NCI-H774 (cell line): ENCODE measurements at regions not wholly inside any gene's neighbourhood (a gene's known extent, or its start where the extent isn't known, plus 50 kb on each side); places are given as distances from the start of the nearest gene placed in this dataset.
"Not testable (repeated sequence)": the region's sequence is repeated elsewhere in the genome, so short reads cannot be mapped to it uniquely, and the experiment has no call there.

Source experiments
- DNase-seq: peaks from one replicate; lab custom pipeline; 2025; lab: John Stamatoyannopoulos, UW

GRCh38 chr4:131459430-131460101 is 1689.5 kb upstream of the PCDH10 start:
- DNase-seq = no peak

GRCh38 chr4:131470360-131470759 is 1678.7 kb upstream of the PCDH10 start:
- DNase-seq = no peak

GRCh38 chr4:131488772-131489171 is 1660.3 kb upstream of the PCDH10 start:
- DNase-seq = no peak

- DNase-seq = not testable (repeated sequence)
These were observed 1652.9 kb upstream of the PCDH10 start for GRCh38 chr4:131496211-131496610.

- DNase-seq = no peak
These were observed 1649.8 kb upstream of the PCDH10 start for GRCh38 chr4:131499141-131499873.

GRCh38 chr4:131509521-131509920 is 1639.6 kb upstream of the PCDH10 start:
- DNase-seq = no peak

- DNase-seq = no peak
These were observed 1622.4 kb upstream of the PCDH10 start for GRCh38 chr4:131526686-131527085.

GRCh38 chr4:131531087-131531486 is 1618.0 kb upstream of the PCDH10 start:
- DNase-seq = no peak

- DNase-seq = no peak
These were observed 1614.0 kb upstream of the PCDH10 start for GRCh38 chr4:131534944-131535645.

GRCh38 chr4:131540256-131540655 is 1608.8 kb upstream of the PCDH10 start:
- no peak for DNase-seq

GRCh38 chr4:131547506-131547981 is 1601.5 kb upstream of the PCDH10 start:
- DNase-seq = no peak

- DNase-seq = no peak
These were observed 1597.8 kb upstream of the PCDH10 start for GRCh38 chr4:131551306-131551705.

GRCh38 chr4:131566026-131566425 is 1583.1 kb upstream of the PCDH10 start:
- no peak for DNase-seq

GRCh38 chr4:131584587-131584986 is 1564.5 kb upstream of the PCDH10 start:
- DNase-seq = no peak

- DNase-seq = no peak
These were observed 1554.0 kb upstream of the PCDH10 start for GRCh38 chr4:131595140-131595539.

- DNase-seq = no peak
These were observed 1545.4 kb upstream of the PCDH10 start for GRCh38 chr4:131603705-131604104.

GRCh38 chr4:131609039-131609438 is 1540.1 kb upstream of the PCDH10 start:
- no peak for DNase-seq

GRCh38 chr4:131610517-131610916 is 1538.6 kb upstream of the PCDH10 start:
- DNase-seq = not testable (repeated sequence)

GRCh38 chr4:131613086-131613823 is 1535.8 kb upstream of the PCDH10 start:
- no peak for DNase-seq

GRCh38 chr4:131613824-131614216 is 1535.3 kb upstream of the PCDH10 start:
- no peak for DNase-seq

GRCh38 chr4:131632877-131633276 is 1516.2 kb upstream of the PCDH10 start:
- DNase-seq = no peak

- DNase-seq = no peak
These were observed 1513.9 kb upstream of the PCDH10 start for GRCh38 chr4:131635191-131635590.
